Ishikawa (cell line): ENCODE measurements at regions not wholly inside any gene's neighbourhood (a gene's known extent, or its start where the extent isn't known, plus 50 kb on each side); places are given as distances from the start of the nearest gene placed in this dataset.

Experiments used
- CEBPB ChIP-seq: IDR thresholded peaks from 2 replicates; pipeline ENCODE4 v1.6.1; 2012
- CREB1 ChIP-seq: IDR thresholded peaks from 2 replicates; pipeline ENCODE4 v1.6.1; 2012; ENCODE audit warnings: low read depth
- EGR1 ChIP-seq: IDR thresholded peaks from 2 replicates; pipeline ENCODE4 v1.6.1; 2012
- EP300 ChIP-seq: IDR thresholded peaks from 2 replicates; pipeline ENCODE4 v1.6.1; 2012; ENCODE audit warnings: borderline replicate concordance
- MAX ChIP-seq: IDR thresholded peaks from 2 replicates; pipeline ENCODE4 v1.6.1; 2012
- RAD21 ChIP-seq: IDR thresholded peaks from 2 replicates; pipeline ENCODE4 v1.6.1; 2012; ENCODE audit warnings: low read depth
- REST ChIP-seq: IDR thresholded peaks from 2 replicates; pipeline ENCODE4 v1.6.1; 2012; ENCODE audit warnings: low read depth, mild to moderate bottlenecking
- TCF12 ChIP-seq: IDR thresholded peaks from 2 replicates; pipeline ENCODE4 v1.6.1; 2012; ENCODE audit warnings: low read depth
- USF1 ChIP-seq: IDR thresholded peaks from 2 replicates; pipeline ENCODE4 v1.6.1; 2012
- YY1 ChIP-seq: IDR thresholded peaks from 2 replicates; pipeline ENCODE4 v1.6.1; 2012; ENCODE audit warnings: low read depth

DNA sequence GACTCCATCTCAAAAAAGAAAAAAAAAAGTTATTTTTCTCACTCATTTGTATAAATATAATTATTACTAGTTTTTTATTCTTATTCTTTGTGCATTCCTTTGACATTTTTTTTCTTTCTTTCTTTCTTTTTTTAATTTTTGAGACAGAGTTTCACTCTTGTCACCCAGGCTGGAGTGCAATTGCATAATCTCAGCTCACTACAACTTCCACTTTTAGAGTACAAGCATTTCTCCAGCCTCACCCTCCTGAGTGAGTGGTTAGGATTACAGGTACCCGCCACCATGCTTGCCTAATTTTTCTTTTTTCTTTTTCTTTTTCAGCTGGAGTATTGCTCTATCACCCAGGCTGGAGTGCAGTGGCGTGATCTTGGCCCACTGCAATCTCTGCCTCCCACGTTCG is 51.4 kb upstream of the JARID2 start:
- TF ChIP-seq TCF12: no peak
- TF ChIP-seq EP300: no peak
- no peak for TF ChIP-seq REST
- no peak for TF ChIP-seq MAX
- no peak for TF ChIP-seq USF1
- no peak for TF ChIP-seq RAD21
- no peak for TF ChIP-seq CEBPB
- no peak for TF ChIP-seq CREB1
- no peak for TF ChIP-seq EGR1
- TF ChIP-seq YY1: no peak
